B cell (primary cell): ENCODE measurements at regions not wholly inside any gene's neighbourhood (a gene's known extent, or its start where the extent isn't known, plus 50 kb on each side); places are given as distances from the start of the nearest gene placed in this dataset.

ENCODE experiments used
- ATAC-seq: fragments of 200-7000 bp; cut with Tn5 transposase; one replicate; pipeline ENCODE4 v1.10.0; 2021; ENCODE audit warnings: low read depth, mild to moderate bottlenecking, moderate number of reproducible peaks, moderate library complexity
- CTCF ChIA-PET: fragments of 350-600 bp; sonication (Branson Sonifier 250); formaldehyde crosslinking; loops from one replicate; lab custom pipeline; 2021; ENCODE audit warnings: antibody characterized with exemption, inconsistent platforms; lab: Charles Lee
- POLR2A ChIA-PET: fragments of 350-600 bp; sonication (Branson Sonifier 250); formaldehyde crosslinking; loops from one replicate; lab custom pipeline; 2021; ENCODE audit warnings: antibody characterized with exemption; lab: Charles Lee
- DNase-seq: peaks from one replicate; pipeline ENCODE4 v3.0.0; 2013
- H2AFZ ChIP-seq: 2 replicates; pipeline ENCODE4 v1.6.1; 2012; ENCODE audit warnings: mild to moderate bottlenecking, low read depth, low read length; ENCODE audit not compliant: insufficient read depth, poor library complexity, severe bottlenecking
- H3K27ac ChIP-seq, 2 donors: 1 replicate in 1 of 2; 2 replicates in 1 of 2; pipeline ENCODE4 v1.5.1; 2012 to 2013; ENCODE audit warnings: low read length in 2 of 2, mild to moderate bottlenecking in 2 of 2, moderate library complexity in 1 of 2
- H3K27me3 ChIP-seq, 4 experiments: fragments of 200-600 bp in 1 of 4; sonication (generic) in 1 of 4; replicated peaks in 1 of 4; 1 replicate in 2 of 4; 2 replicates in 2 of 4; pipeline versions ENCODE4 v1.6.1 to v1.7.0; 2013 to 2016; ENCODE audit warnings: low read length in 3 of 4, mild to moderate bottlenecking in 2 of 4, mixed read lengths in 1 of 4, moderate library complexity in 1 of 4; ENCODE audit not compliant: insufficient read depth in 4 of 4, control insufficient read depth in 3 of 4; ENCODE audit errors: control extremely low read depth in 1 of 4
- H3K36me3 ChIP-seq, 2 experiments: replicated peaks in 1 of 2; 1 replicate in 1 of 2; 2 replicates in 1 of 2; pipeline versions ENCODE4 v1.6.1 to v1.7.1; 2013; ENCODE audit warnings: low read length in 1 of 2; ENCODE audit not compliant: insufficient read depth in 2 of 2, control insufficient read depth in 1 of 2; ENCODE audit errors: control extremely low read depth in 1 of 2, extremely low read depth in 1 of 2
- H3K4me1 ChIP-seq, 2 donors: fragments of 200-600 bp in 1 of 2; sonication (generic) in 1 of 2; 1 replicate in 1 of 2; 2 replicates in 1 of 2; pipeline versions ENCODE4 v1.5.1 to v1.6.1; 2013 to 2017; ENCODE audit warnings: low read length in 2 of 2; ENCODE audit not compliant: control insufficient read depth in 2 of 2, insufficient read depth in 2 of 2
- H3K4me2 ChIP-seq: replicated peaks from 2 replicates; pipeline ENCODE3; 2012; ENCODE audit warnings: mild to moderate bottlenecking, low read depth, low read length; ENCODE audit not compliant: poor library complexity, severe bottlenecking
- H3K4me3 ChIP-seq, 5 experiments: fragments of 200-600 bp in 1 of 5; sonication (generic) in 1 of 5; 1 replicate in 3 of 5; 2 replicates in 2 of 5; pipeline versions ENCODE4 v1.5.1 to v1.7.0; 2011 to 2016; ENCODE audit warnings: low read length in 4 of 5, mild to moderate bottlenecking in 4 of 5, low read depth in 2 of 5, control low read depth in 1 of 5, moderate library complexity in 1 of 5; ENCODE audit not compliant: insufficient read depth in 1 of 5; ENCODE audit errors: control extremely low read depth in 1 of 5, extremely low read depth in 1 of 5
- H3K79me2 ChIP-seq: fragments of 200-600 bp; sonication (generic); one replicate; pipeline ENCODE4 v1.6.0; 2016; ENCODE audit warnings: low read length; ENCODE audit not compliant: control insufficient read depth, insufficient read depth
- H3K9ac ChIP-seq: fragments of 200-600 bp; sonication (generic); 2 replicates; pipeline ENCODE4 v1.6.1; 2017; ENCODE audit warnings: mild to moderate bottlenecking, low read length, moderate library complexity
- H3K9me3 ChIP-seq, 3 donors: one replicate each; pipeline versions ENCODE4 v1.6.1 to v1.7.1; 2013; ENCODE audit warnings: low read length in 2 of 3; ENCODE audit not compliant: control insufficient read depth in 2 of 3, insufficient read depth in 1 of 3; ENCODE audit errors: control extremely low read depth in 1 of 3
- H4K20me1 ChIP-seq: 2 replicates; pipeline ENCODE4 v1.6.0; 2012; ENCODE audit warnings: mild to moderate bottlenecking, low read length; ENCODE audit not compliant: insufficient read depth, control insufficient read depth, poor library complexity, severe bottlenecking
- H3K27ac Mint-ChIP-seq: one replicate; pipeline ENCODE4 v1.8.0; 2021; ENCODE audit warnings: mixed read lengths
- H3K27me3 Mint-ChIP-seq: one replicate; pipeline ENCODE4 v1.8.0; 2021; ENCODE audit warnings: mixed read lengths
- H3K4me1 Mint-ChIP-seq: one replicate; pipeline ENCODE4 v1.8.0; 2021; ENCODE audit warnings: mixed read lengths
- H3K4me3 Mint-ChIP-seq: one replicate; pipeline ENCODE4 v1.8.0; 2021; ENCODE audit warnings: mixed read lengths
- H3K9me3 Mint-ChIP-seq: one replicate; pipeline ENCODE4 v1.8.0; 2022; ENCODE audit warnings: mixed read lengths; ENCODE audit not compliant: insufficient read depth
- EZH2 ChIP-seq: IDR thresholded peaks from 2 replicates; pipeline ENCODE4 v1.6.1; 2012; ENCODE audit warnings: borderline replicate concordance, low read depth, mild to moderate bottlenecking, moderate library complexity, low read length; ENCODE audit not compliant: insufficient read depth, poor library complexity, severe bottlenecking
- WGBS: methylation state at CpG from one replicate; pipeline ENCODE4 v1.1.5; 2013; ENCODE audit warnings: missing lambda C conversion rate; ENCODE audit not compliant: insufficient coverage; 5-methylcytosine and 5-hydroxymethylcytosine counted together
- intact Hi-C: fragments of 100-400 bp; cut with micrococcal nuclease; formaldehyde crosslinking; loops from one replicate; pipeline ENCODE4 v1.10.0; 2022
- TF ChIP-seq, protein P1 (sequence below): fragments of 200-600 bp; IDR thresholded peaks from one replicate; pipeline ENCODE4 v1.8.0; 2022; ENCODE audit warnings: antibody characterized with exemption, mild to moderate bottlenecking

DNA sequence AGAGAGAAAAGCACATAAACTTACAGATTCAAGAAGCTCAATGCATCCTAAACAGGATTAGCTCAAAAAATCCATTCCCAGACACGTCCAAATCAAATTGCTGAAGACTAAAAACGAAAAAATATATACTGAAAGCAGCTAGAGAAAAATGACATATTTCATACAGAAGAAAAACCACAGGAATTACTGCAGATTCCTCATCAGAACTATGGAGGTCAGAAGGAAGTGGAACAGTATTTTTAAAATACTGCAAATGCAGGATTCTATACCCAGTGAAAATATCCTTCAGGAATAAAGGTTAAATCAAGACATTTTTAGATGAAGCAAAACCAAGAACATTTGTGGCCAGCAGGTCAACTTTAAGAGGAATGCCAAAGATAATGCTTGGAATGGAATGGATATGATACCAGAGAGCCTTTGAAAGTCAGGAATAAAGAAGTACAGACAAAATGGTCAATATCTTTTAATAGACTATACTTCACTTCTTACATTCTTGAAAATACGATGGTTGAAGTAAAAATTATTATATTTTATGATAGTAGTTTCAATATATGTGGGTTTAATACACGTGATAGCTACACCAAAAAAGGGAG is 352.9 kb downstream of the CTTN start:
- intact Hi-C loops: no loop called here
- no peak for DNase-seq
- Mint-ChIP-seq H3K4me3 (no peak overlapping the region), H3K27me3 (peaks cover under 1% of the 10 kb centered on the region), H3K9me3 (peaks cover 3% of the 10 kb centered on the region), H3K4me1 (no peaks in the 10 kb centered on the region), H3K27ac (no peak overlapping the region)
- no peak overlapping the region for H3K4me2 ChIP-seq
- no peaks in the 10 kb centered on the region for H3K36me3 ChIP-seq
- no peak overlapping the region for H3K27ac ChIP-seq
- peaks cover 0 to 32% (median 16%) of the 10 kb centered on the region in 3 donors for H3K9me3 ChIP-seq
- TF ChIP-seq, protein P1, sequence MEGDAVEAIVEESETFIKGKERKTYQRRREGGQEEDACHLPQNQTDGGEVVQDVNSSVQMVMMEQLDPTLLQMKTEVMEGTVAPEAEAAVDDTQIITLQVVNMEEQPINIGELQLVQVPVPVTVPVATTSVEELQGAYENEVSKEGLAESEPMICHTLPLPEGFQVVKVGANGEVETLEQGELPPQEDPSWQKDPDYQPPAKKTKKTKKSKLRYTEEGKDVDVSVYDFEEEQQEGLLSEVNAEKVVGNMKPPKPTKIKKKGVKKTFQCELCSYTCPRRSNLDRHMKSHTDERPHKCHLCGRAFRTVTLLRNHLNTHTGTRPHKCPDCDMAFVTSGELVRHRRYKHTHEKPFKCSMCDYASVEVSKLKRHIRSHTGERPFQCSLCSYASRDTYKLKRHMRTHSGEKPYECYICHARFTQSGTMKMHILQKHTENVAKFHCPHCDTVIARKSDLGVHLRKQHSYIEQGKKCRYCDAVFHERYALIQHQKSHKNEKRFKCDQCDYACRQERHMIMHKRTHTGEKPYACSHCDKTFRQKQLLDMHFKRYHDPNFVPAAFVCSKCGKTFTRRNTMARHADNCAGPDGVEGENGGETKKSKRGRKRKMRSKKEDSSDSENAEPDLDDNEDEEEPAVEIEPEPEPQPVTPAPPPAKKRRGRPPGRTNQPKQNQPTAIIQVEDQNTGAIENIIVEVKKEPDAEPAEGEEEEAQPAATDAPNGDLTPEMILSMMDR: no peak
- no peak for TF ChIP-seq EZH2
- WGBS: no CpG with 5 or more reads among the region's 4 CpGs
- H4K20me1 ChIP-seq: no peaks in the 10 kb centered on the region
- ChIA-PET POLR2A (no interaction called here), CTCF (no interaction called here)
- no peaks in the 10 kb centered on the region for H3K4me1 ChIP-seq
- no peaks in the 10 kb centered on the region for H3K79me2 ChIP-seq
- H3K4me3 ChIP-seq: no peak overlapping the region
- H3K27me3 ChIP-seq: peaks cover 0 to 10% (median 0%) of the 10 kb centered on the region in 4 experiments
- no peak for ATAC-seq
- H3K9ac ChIP-seq: no peak overlapping the region
- H2AFZ ChIP-seq: no peak overlapping the region

DNA sequence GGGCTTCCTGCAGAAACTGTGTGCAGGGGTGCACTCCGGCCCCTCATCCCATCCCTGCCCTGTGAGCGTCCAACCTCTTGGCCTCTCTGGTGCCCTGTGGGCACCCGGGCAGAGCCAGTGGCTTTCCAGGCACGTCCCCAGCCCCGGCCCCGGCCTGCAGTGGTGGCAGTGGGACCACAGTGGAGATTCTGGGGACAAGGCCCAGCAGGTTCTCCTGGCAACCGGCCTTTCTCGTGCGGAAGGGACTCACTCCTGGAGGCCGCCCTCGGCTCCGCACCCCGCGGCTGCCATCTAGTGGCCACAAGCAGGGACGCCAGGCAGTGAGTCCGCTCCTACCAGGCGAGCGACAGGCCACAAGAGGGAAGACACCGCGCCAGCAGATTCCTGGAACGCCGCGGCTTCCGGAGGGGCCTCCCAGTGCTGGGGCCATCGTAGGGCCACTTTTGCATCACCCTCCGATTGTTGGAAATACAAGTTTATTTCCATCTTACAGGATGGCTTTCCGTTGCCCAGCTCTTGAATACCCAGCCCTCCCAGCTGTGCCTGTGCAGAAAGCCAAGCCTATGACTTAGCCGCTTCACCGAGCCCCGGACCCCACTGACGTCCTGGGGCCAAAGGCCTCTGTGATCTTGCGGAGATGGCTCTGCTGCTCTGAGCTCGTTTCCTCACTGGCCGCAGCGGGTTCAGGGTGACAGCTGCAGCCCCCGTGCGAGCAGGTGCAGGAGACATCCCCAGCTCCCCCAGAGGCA is 357.3 kb downstream of the CTTN start:
- Histone ChIP-seq H3K4me2 (no peak overlapping the region), H2AFZ (no peak overlapping the region), H3K4me3 (no peak overlapping the region), H3K79me2 (no peaks in the 10 kb centered on the region), H3K4me1 (no peaks in the 10 kb centered on the region), H3K9me3 (peaks cover 0 to 26% (median 10%) of the 10 kb centered on the region in 3 donors), H3K27me3 (peaks cover 0 to 12% (median 2%) of the 10 kb centered on the region in 4 experiments), H3K9ac (no peak overlapping the region), H3K27ac (no peak overlapping the region), H3K36me3 (no peaks in the 10 kb centered on the region), H4K20me1 (no peaks in the 10 kb centered on the region)
- ATAC-seq (peak; percentile 47), DNase-seq (peak; percentile 49)
- Mint-ChIP-seq H3K27ac (no peak overlapping the region), H3K4me1 (no peaks in the 10 kb centered on the region), H3K9me3 (peaks cover 3% of the 10 kb centered on the region), H3K27me3 (peaks cover 10% of the 10 kb centered on the region), H3K4me3 (no peak overlapping the region)
- intact Hi-C loops: no loop called here
- 19% methylated on average over 37 of the region's 37 CpGs for WGBS
- ChIA-PET CTCF (interaction anchor here (1.4 kb wide), 1 partner anchor 11 kb away, joined by 3 read pairs; no protein-coding TSS in a partner anchor), POLR2A (no interaction called here)
- no peak for TF ChIP-seq EZH2
- TF ChIP-seq, protein P1: peak; percentile 81
